ENCODE measurements at regions not wholly inside any gene's neighbourhood (a gene's known extent, or its start where the extent isn't known, plus 50 kb on each side); places are given as distances from the start of the nearest gene placed in this dataset.

DNA sequence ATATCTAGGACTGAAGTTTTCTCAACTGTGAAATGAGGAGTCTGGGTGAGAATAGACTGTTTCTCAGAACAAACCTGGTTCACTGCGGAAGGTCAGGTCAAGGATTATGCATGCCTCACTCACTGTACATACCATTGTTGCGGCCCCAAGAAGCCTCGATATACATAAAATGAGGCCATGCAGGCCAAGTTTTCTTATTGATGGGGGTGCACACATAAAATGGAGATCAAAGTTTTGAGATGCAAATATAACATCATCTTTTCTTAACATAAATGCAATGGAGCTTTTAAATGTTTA is 1366.1 kb upstream of the CELF4 start:
- H3F3A ChIP-seq (replicated peaks; ENCODE audit: low read depth), result no peaks in the 10 kb centered on the region
- Mint-ChIP-seq H3K27ac (peak overlapping the region; percentile 77), H3K27me3 (ENCODE audit: insufficient read depth, low read depth, poor library complexity) (no peaks in the 10 kb centered on the region), H3K4me1 (peaks cover 39% of the 10 kb centered on the region), H3K9me3 (peaks cover 3% of the 10 kb centered on the region; the same call in 1 of the 3 replicates), H3K4me3 (no peak overlapping the region), H3K36me3 (ENCODE audit: low read depth) (peaks cover 16% of the 10 kb centered on the region; the same call in 2 of the 3 replicates)
- TF ChIP-seq, protein P1, sequence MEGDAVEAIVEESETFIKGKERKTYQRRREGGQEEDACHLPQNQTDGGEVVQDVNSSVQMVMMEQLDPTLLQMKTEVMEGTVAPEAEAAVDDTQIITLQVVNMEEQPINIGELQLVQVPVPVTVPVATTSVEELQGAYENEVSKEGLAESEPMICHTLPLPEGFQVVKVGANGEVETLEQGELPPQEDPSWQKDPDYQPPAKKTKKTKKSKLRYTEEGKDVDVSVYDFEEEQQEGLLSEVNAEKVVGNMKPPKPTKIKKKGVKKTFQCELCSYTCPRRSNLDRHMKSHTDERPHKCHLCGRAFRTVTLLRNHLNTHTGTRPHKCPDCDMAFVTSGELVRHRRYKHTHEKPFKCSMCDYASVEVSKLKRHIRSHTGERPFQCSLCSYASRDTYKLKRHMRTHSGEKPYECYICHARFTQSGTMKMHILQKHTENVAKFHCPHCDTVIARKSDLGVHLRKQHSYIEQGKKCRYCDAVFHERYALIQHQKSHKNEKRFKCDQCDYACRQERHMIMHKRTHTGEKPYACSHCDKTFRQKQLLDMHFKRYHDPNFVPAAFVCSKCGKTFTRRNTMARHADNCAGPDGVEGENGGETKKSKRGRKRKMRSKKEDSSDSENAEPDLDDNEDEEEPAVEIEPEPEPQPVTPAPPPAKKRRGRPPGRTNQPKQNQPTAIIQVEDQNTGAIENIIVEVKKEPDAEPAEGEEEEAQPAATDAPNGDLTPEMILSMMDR (conservative IDR thresholded peaks at IDR 0.05; ENCODE audit: low read depth in 2 of 2), result no peak
- TF ChIP-seq ZNF331 (CRISPR knock-in tag; IDR thresholded peaks at IDR 0.05; ENCODE audit: low read depth), result no peak
- H4K20me1 ChIP-seq (replicated peaks; ENCODE audit: insufficient read depth), result no peaks in the 10 kb centered on the region
- H3K27me3 ChIP-seq (ENCODE audit: insufficient read depth), result no peaks in the 10 kb centered on the region
- peak overlapping the region; percentile 62 for H3K4me2 ChIP-seq
- peaks cover 37% of the 10 kb centered on the region for H3K4me1 ChIP-seq (ENCODE audit: insufficient read depth)
- ATAC-seq, result peak; percentile 29; the same call in 2 of the 3 replicates
- peak overlapping the region; percentile 19; the same call in 1 of the 2 replicates for H3K4me3 ChIP-seq
- peak overlapping the region; percentile 93 for H3K27ac ChIP-seq (ENCODE audit: low read depth)
- no peak overlapping the region for H2AFZ ChIP-seq
- H3K9me2 ChIP-seq (ENCODE audit: insufficient read depth), result no peaks in the 10 kb centered on the region; the same call in 1 of the 2 replicates
- H3K36me3 ChIP-seq (ENCODE audit: insufficient read depth), result no peaks in the 10 kb centered on the region
- no peaks in the 10 kb centered on the region for H3K79me2 ChIP-seq (replicated peaks; ENCODE audit: insufficient read depth)
- no peak for DNase-seq (ENCODE audit: low spot score)

DNA sequence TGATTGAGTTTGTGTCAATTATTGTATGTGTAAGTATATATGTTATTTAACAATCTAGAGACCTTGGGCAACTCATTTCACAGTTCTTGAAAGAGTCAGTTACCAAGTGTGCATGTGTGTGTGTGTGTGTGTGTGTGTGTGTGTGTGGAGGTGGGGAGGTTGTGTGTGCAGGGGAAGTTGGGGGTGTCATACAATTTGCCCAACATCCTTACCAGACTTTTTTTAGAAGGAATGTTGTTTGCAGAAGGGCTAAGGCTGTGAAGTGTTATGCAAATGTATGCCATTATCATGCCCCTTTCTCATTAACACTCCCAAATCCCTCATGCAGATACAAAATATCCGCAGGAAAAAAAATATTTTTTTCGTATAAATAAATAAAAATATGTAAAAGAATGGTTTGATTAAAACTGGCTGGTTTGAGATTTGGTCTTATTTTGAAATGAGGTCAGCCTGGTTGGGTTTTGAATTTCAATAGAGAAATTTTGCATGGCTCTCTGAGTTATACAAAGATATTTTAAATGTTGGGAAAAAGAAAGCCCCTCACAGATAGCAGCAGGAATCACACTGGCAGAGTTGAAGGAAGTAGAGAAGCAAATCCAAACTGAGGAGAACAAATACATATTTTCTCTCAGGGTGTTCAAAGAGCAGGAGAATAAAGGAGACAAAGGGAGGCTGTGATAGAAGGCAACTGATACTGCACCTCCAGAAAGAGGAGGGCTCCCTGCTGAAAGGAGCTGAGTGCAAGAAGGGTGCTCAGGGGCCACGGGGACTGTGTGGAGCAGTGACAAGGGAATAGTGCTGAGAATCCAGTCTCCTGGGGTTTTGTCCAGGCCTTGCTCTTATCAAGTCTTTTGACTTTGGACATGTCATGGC is 1365.5 kb upstream of the CELF4 start:
- Histone ChIP-seq H3K36me3 (ENCODE audit: insufficient read depth) (no peaks in the 10 kb centered on the region), H2AFZ (no peak overlapping the region), H4K20me1 (replicated peaks; ENCODE audit: insufficient read depth) (no peaks in the 10 kb centered on the region), H3K27me3 (ENCODE audit: insufficient read depth) (no peaks in the 10 kb centered on the region), H3K4me3 (peak overlapping the region; percentile 27; the same call in 1 of the 2 replicates), H3K4me2 (peak overlapping the region; percentile 62), H3K79me2 (replicated peaks; ENCODE audit: insufficient read depth) (no peaks in the 10 kb centered on the region), H3F3A (replicated peaks; ENCODE audit: low read depth) (no peaks in the 10 kb centered on the region), H3K9me2 (ENCODE audit: insufficient read depth) (no peaks in the 10 kb centered on the region; the same call in 1 of the 2 replicates), H3K4me1 (ENCODE audit: insufficient read depth) (peaks cover 37% of the 10 kb centered on the region), H3K27ac (ENCODE audit: low read depth) (peak overlapping the region; percentile 93)
- Mint-ChIP-seq H3K27ac (peak overlapping the region; percentile 77), H3K27me3 (ENCODE audit: insufficient read depth, low read depth, poor library complexity) (no peaks in the 10 kb centered on the region), H3K9me3 (peaks cover 3% of the 10 kb centered on the region; the same call in 1 of the 3 replicates), H3K4me3 (no peak overlapping the region), H3K36me3 (ENCODE audit: low read depth) (peaks cover 16% of the 10 kb centered on the region; the same call in 2 of the 3 replicates), H3K4me1 (peaks cover 39% of the 10 kb centered on the region)
- ATAC-seq (peak; percentile 80), DNase-seq (ENCODE audit: low spot score) (peak; percentile 51)
- TF ChIP-seq, protein P2, sequence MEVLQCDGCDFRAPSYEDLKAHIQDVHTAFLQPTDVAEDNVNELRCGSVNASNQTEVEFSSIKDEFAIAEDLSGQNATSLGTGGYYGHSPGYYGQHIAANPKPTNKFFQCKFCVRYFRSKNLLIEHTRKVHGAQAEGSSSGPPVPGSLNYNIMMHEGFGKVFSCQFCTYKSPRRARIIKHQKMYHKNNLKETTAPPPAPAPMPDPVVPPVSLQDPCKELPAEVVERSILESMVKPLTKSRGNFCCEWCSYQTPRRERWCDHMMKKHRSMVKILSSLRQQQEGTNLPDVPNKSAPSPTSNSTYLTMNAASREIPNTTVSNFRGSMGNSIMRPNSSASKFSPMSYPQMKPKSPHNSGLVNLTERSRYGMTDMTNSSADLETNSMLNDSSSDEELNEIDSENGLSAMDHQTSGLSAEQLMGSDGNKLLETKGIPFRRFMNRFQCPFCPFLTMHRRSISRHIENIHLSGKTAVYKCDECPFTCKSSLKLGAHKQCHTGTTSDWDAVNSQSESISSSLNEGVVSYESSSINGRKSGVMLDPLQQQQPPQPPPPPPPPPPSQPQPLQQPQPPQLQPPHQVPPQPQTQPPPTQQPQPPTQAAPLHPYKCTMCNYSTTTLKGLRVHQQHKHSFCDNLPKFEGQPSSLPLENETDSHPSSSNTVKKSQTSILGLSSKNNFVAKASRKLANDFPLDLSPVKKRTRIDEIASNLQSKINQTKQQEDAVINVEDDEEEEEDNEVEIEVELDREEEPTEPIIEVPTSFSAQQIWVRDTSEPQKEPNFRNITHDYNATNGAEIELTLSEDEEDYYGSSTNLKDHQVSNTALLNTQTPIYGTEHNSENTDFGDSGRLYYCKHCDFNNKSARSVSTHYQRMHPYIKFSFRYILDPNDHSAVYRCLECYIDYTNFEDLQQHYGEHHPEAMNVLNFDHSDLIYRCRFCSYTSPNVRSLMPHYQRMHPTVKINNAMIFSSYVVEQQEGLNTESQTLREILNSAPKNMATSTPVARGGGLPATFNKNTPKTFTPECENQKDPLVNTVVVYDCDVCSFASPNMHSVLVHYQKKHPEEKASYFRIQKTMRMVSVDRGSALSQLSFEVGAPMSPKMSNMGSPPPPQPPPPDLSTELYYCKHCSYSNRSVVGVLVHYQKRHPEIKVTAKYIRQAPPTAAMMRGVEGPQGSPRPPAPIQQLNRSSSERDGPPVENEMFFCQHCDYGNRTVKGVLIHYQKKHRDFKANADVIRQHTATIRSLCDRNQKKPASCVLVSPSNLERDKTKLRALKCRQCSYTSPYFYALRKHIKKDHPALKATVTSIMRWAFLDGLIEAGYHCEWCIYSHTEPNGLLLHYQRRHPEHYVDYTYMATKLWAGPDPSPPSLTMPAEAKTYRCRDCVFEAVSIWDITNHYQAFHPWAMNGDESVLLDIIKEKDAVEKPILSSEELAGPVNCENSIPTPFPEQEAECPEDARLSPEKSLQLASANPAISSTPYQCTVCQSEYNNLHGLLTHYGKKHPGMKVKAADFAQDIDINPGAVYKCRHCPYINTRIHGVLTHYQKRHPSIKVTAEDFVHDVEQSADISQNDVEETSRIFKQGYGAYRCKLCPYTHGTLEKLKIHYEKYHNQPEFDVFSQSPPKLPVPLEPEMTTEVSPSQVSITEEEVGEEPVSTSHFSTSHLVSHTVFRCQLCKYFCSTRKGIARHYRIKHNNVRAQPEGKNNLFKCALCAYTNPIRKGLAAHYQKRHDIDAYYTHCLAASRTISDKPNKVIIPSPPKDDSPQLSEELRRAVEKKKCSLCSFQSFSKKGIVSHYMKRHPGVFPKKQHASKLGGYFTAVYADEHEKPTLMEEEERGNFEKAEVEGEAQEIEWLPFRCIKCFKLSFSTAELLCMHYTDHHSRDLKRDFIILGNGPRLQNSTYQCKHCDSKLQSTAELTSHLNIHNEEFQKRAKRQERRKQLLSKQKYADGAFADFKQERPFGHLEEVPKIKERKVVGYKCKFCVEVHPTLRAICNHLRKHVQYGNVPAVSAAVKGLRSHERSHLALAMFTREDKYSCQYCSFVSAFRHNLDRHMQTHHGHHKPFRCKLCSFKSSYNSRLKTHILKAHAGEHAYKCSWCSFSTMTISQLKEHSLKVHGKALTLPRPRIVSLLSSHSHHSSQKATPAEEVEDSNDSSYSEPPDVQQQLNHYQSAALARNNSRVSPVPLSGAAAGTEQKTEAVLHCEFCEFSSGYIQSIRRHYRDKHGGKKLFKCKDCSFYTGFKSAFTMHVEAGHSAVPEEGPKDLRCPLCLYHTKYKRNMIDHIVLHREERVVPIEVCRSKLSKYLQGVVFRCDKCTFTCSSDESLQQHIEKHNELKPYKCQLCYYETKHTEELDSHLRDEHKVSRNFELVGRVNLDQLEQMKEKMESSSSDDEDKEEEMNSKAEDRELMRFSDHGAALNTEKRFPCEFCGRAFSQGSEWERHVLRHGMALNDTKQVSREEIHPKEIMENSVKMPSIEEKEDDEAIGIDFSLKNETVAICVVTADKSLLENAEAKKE (CRISPR knock-in tag; IDR thresholded peaks at IDR 0.05), result 0 out of 2 replicates have a peak, but pooled peaks have one; percentile 21
- no peak for TF ChIP-seq POLR2AphosphoS5 (IDR thresholded peaks at IDR 0.05; ENCODE audit: low read depth)

Data from GM23338 (cell line).